Trophoblast cell (in vitro differentiated cells and primary cell): ENCODE measurements at regions not wholly inside any gene's neighbourhood (a gene's known extent, or its start where the extent isn't known, plus 50 kb on each side); places are given as distances from the start of the nearest gene placed in this dataset.

Experiments
- DNase-seq, 2 donors: peaks; one replicate each; pipeline ENCODE4 v3.0.0-alpha.2; 2016
- H2AFZ ChIP-seq: 2 replicates; pipeline ENCODE4 v1.6.1; 2013; ENCODE audit warnings: low read length, moderate library complexity, mild to moderate bottlenecking; ENCODE audit not compliant: insufficient read depth, poor library complexity
- H2AK5ac ChIP-seq: 2 replicates; pipeline ENCODE4 v1.6.1; 2013; ENCODE audit warnings: mild to moderate bottlenecking, low read length
- H2BK120ac ChIP-seq: 2 replicates; pipeline ENCODE4 v1.6.1; 2013; ENCODE audit warnings: low read length, mild to moderate bottlenecking, moderate library complexity; ENCODE audit not compliant: insufficient read depth, poor library complexity
- H2BK12ac ChIP-seq: 2 replicates; pipeline ENCODE4 v1.6.1; 2013; ENCODE audit warnings: mild to moderate bottlenecking, low read length, moderate library complexity
- H2BK5ac ChIP-seq: 2 replicates; pipeline ENCODE4 v1.6.1; 2013; ENCODE audit warnings: low read length, low read depth, moderate library complexity, mild to moderate bottlenecking; ENCODE audit not compliant: poor library complexity
- H3K14ac ChIP-seq: 2 replicates; pipeline ENCODE4 v1.6.1; 2013; ENCODE audit warnings: mild to moderate bottlenecking, low read length
- H3K18ac ChIP-seq: 2 replicates; pipeline ENCODE4 v1.6.1; 2013; ENCODE audit warnings: mild to moderate bottlenecking, low read length
- H3K23ac ChIP-seq: 2 replicates; pipeline ENCODE4 v1.6.1; 2013; ENCODE audit warnings: low read length
- H3K27ac ChIP-seq: 2 replicates; pipeline ENCODE4 v1.5.1; 2013; ENCODE audit warnings: low read depth, mild to moderate bottlenecking, inconsistent platforms, low read length, moderate library complexity
- H3K27me3 ChIP-seq: 2 replicates; pipeline ENCODE4 v1.6.1; 2013; ENCODE audit warnings: inconsistent platforms, mild to moderate bottlenecking, low read length, moderate library complexity; ENCODE audit not compliant: insufficient read depth
- H3K36me3 ChIP-seq, 2 experiments: 1 replicate in 1 of 2; 2 replicates in 1 of 2; pipeline ENCODE4 v1.6.1; 2013; ENCODE audit warnings: low read length in 2 of 2, mild to moderate bottlenecking in 2 of 2, moderate library complexity in 1 of 2; ENCODE audit not compliant: insufficient read depth in 2 of 2, control insufficient read depth in 1 of 2
- H3K4ac ChIP-seq: 2 replicates; pipeline ENCODE4 v1.6.1; 2013; ENCODE audit warnings: low read depth, mild to moderate bottlenecking, low read length, moderate library complexity
- H3K4me1 ChIP-seq, 2 experiments: 1 replicate in 1 of 2; 2 replicates in 1 of 2; pipeline ENCODE4 v1.6.1; 2013; ENCODE audit warnings: low read length in 2 of 2, mild to moderate bottlenecking in 2 of 2, moderate library complexity in 1 of 2; ENCODE audit not compliant: insufficient read depth in 2 of 2, control insufficient read depth in 1 of 2
- H3K4me2 ChIP-seq: 2 replicates; pipeline ENCODE4 v1.6.1; 2013; ENCODE audit warnings: inconsistent platforms, mild to moderate bottlenecking, low read length, moderate library complexity
- H3K4me3 ChIP-seq: 2 replicates; pipeline ENCODE4 v1.5.1; 2013; ENCODE audit warnings: mild to moderate bottlenecking, low read depth, low read length, inconsistent platforms
- H3K79me1 ChIP-seq: one replicate; pipeline ENCODE4 v1.6.1; 2013; ENCODE audit warnings: low read length
- H3K79me2 ChIP-seq: 2 replicates; pipeline ENCODE4 v1.6.1; 2013; ENCODE audit warnings: low read length, mild to moderate bottlenecking; ENCODE audit not compliant: control insufficient read depth, insufficient read depth, poor library complexity
- H3K9ac ChIP-seq: 2 replicates; pipeline ENCODE4 v1.6.1; 2013; ENCODE audit warnings: mild to moderate bottlenecking, low read length
- H3K9me3 ChIP-seq: 2 replicates; pipeline ENCODE4 v1.6.1; 2013; ENCODE audit warnings: low read depth, mild to moderate bottlenecking, control low read depth, inconsistent platforms, low read length; ENCODE audit not compliant: insufficient read depth
- H4K12ac ChIP-seq: 2 replicates; pipeline ENCODE4 v1.6.1; 2013; ENCODE audit warnings: low read depth, mild to moderate bottlenecking, low read length, moderate library complexity
- H4K8ac ChIP-seq: 2 replicates; pipeline ENCODE4 v1.6.1; 2013; ENCODE audit warnings: low read depth, mild to moderate bottlenecking, low read length, moderate library complexity
- H4K91ac ChIP-seq: one replicate; pipeline ENCODE4 v1.6.1; 2013; ENCODE audit warnings: low read depth, mild to moderate bottlenecking, low read length, moderate library complexity
- WGBS: extraction: QIAGEN DNeasy Blood & Tissue Kit; methylation state at CpG from one replicate; pipeline ENCODE4 v1.1.7; 2013; ENCODE audit warnings: missing lambda C conversion rate; ENCODE audit not compliant: insufficient read length, insufficient coverage; ENCODE audit errors: extremely low coverage; 5-methylcytosine and 5-hydroxymethylcytosine counted together

DNA sequence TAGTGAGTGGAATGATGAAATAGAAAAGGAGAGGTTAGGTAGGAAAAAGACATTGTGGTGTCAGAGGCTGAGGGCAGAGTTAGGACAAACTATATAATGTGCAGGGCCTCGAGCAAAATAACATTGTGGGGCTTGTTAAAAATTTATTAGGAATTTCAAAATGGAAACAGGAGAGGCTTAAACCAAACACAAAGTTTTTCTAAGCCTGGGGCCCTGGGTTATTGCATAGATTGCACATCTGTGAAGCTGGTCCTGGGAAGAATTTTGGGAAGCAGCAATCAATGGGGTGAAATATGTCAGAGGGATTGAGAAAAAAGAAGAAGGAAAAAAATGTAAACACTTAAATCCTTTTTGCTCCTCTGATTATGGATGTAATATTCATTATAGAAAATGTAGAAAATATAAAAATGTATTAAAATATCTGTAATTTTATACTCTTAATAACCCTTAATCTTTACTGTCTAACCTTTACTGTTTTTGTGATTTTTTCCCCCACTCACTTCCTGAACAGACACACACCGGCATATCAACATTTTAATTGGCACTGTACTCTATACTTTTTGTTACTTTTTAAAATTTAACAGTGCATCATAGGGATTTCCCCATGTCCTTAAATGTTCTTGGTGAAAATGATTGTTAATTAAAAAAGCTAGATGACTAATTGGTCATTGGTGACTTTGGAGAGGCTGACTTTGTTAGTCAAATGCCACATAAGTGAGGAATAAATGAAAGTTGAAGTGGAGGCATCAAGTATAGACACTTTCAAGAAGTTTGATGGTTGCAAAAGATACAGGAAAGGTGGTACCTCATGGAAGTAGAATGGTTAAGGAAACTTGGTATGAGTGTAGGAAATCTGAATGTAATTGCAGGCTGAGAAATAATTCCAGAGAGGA, 183.4 kb downstream of the NFKBIZ start:
- H3K9me3 ChIP-seq, result no peaks in the 10 kb centered on the region
- no peak overlapping the region for H2BK12ac ChIP-seq
- WGBS, result no CpG with 5 or more reads among the region's 2 CpGs
- H4K12ac ChIP-seq, result no peak overlapping the region
- no peak overlapping the region for H3K27ac ChIP-seq
- H3K4ac ChIP-seq, result no peak overlapping the region
- no peak overlapping the region for H2BK120ac ChIP-seq
- H3K79me2 ChIP-seq, result no peaks in the 10 kb centered on the region
- no peak overlapping the region for H4K8ac ChIP-seq
- no peaks in the 10 kb centered on the region for H3K79me1 ChIP-seq
- H3K23ac ChIP-seq, result no peak overlapping the region
- H3K27me3 ChIP-seq, result no peaks in the 10 kb centered on the region
- no peak overlapping the region for H3K4me2 ChIP-seq
- H2AFZ ChIP-seq, result no peak overlapping the region
- H3K14ac ChIP-seq, result no peak overlapping the region
- no peak for DNase-seq
- no peak overlapping the region for H3K4me3 ChIP-seq
- no peaks in the 10 kb centered on the region for H3K36me3 ChIP-seq
- no peak overlapping the region for H3K9ac ChIP-seq
- H3K18ac ChIP-seq, result no peak overlapping the region
- H2BK5ac ChIP-seq, result no peak overlapping the region
- H3K4me1 ChIP-seq, result no peaks in the 10 kb centered on the region
- no peak overlapping the region for H2AK5ac ChIP-seq
- no peak overlapping the region for H4K91ac ChIP-seq

DNA sequence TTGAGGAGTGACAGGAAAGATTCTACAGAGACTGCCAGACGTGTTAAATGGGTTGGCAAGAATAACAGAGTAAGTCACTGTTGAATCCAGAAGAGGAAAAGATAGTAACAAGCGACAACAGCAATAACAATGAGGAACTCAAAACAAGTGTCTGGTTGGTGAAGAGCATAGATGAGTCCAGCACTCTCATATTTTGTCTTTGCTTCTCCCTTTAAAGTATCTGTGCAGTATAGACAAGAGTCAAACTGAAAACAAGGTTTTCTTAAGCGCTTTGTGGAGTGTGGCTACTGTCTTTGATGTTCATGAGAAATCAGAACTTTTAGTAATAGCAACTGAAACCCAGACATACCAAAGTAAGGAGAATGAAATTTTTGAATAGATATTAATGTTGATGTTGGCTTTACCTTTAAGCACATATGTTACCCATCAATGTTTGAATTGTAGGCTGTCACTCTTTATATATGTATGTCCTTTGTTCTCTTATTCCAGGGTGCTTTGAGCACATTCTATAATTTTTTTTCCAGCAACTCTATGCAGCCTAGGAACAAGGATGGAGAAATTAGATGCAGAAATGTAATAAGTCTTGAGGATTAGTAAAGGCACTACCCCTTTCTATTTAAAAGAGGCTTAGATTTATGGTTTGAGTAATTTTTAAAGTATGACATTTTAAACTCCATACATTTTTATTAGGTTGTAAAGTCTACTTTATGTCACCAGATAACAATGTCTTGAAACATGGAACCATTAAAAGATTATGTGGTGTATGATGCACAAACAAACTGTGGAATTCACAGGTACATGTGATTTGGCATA, 185.5 kb downstream of the NFKBIZ start:
- no peak overlapping the region for H2BK120ac ChIP-seq
- no peak overlapping the region for H3K4me2 ChIP-seq
- H3K9ac ChIP-seq, result no peak overlapping the region
- no peak overlapping the region for H3K4me3 ChIP-seq
- no peak overlapping the region for H3K18ac ChIP-seq
- no peak overlapping the region for H2AFZ ChIP-seq
- no peak overlapping the region for H3K27ac ChIP-seq
- no peak overlapping the region for H3K4ac ChIP-seq
- no peaks in the 10 kb centered on the region for H3K79me1 ChIP-seq
- H2BK5ac ChIP-seq, result no peak overlapping the region
- H4K12ac ChIP-seq, result no peak overlapping the region
- H4K8ac ChIP-seq, result no peak overlapping the region
- no peak overlapping the region for H3K23ac ChIP-seq
- no CpG with 5 or more reads among the region's 3 CpGs for WGBS
- H4K91ac ChIP-seq, result no peak overlapping the region
- DNase-seq, result no peak
- no peak overlapping the region for H3K14ac ChIP-seq
- no peak overlapping the region for H2AK5ac ChIP-seq
- H3K36me3 ChIP-seq, result no peaks in the 10 kb centered on the region
- no peaks in the 10 kb centered on the region for H3K79me2 ChIP-seq
- no peak overlapping the region for H2BK12ac ChIP-seq
- H3K9me3 ChIP-seq, result no peaks in the 10 kb centered on the region
- no peaks in the 10 kb centered on the region for H3K27me3 ChIP-seq
- H3K4me1 ChIP-seq, result no peaks in the 10 kb centered on the region

DNA sequence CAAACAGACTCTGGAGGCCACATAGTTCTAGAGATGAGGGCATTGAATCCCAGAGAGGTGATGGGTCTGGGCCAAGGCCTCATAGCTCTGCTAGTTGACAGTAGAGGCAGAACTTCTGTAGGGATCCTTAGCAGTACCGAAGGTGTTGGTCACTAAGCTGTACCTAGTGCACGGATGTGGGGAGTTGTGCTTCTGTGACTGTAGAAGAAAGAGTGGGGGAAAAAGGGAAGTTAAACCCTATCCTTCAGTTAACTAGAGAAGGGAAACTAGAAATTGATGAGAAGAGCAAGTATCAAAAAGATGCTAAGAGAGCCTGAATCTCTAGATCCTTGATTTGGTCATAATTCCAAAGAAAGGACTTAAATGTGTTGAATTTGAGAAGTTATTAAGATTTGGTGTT, 186.7 kb downstream of the NFKBIZ start:
- no peak overlapping the region for H3K4me2 ChIP-seq
- no CpG with 5 or more reads among the region's 2 CpGs for WGBS
- H2AK5ac ChIP-seq, result no peak overlapping the region
- H2BK5ac ChIP-seq, result no peak overlapping the region
- no peak overlapping the region for H4K12ac ChIP-seq
- no peak overlapping the region for H2BK120ac ChIP-seq
- H3K4me1 ChIP-seq, result no peaks in the 10 kb centered on the region
- H3K18ac ChIP-seq, result no peak overlapping the region
- H3K79me1 ChIP-seq, result no peaks in the 10 kb centered on the region
- no peaks in the 10 kb centered on the region for H3K79me2 ChIP-seq
- no peak for DNase-seq
- no peaks in the 10 kb centered on the region for H3K36me3 ChIP-seq
- no peak overlapping the region for H2AFZ ChIP-seq
- no peak overlapping the region for H3K4me3 ChIP-seq
- no peak overlapping the region for H2BK12ac ChIP-seq
- no peak overlapping the region for H3K14ac ChIP-seq
- no peak overlapping the region for H3K4ac ChIP-seq
- H3K9me3 ChIP-seq, result peaks cover 2% of the 10 kb centered on the region
- no peak overlapping the region for H3K9ac ChIP-seq
- no peak overlapping the region for H4K8ac ChIP-seq
- no peaks in the 10 kb centered on the region for H3K27me3 ChIP-seq
- no peak overlapping the region for H3K27ac ChIP-seq
- no peak overlapping the region for H4K91ac ChIP-seq
- no peak overlapping the region for H3K23ac ChIP-seq

DNA sequence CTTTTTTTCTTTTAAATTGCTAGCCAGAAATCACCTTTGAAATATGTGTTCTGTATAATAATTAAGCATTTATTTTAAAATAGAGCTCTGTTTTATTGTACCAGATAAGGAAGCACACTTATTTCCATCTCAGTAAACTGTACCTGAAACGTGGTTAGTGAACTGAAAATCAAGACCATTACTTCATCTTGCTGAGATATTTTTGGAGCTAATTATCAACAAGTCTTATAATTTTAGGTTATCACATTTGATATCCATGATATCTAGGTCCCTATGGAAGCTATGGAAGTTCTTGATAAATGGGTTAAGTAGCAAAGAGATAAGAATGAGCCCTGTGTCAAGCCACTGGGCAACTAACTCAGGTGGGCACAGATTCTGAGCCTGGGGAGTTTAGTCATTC, 187.2 kb downstream of the NFKBIZ start:
- no peak overlapping the region for H3K18ac ChIP-seq
- no peak overlapping the region for H3K9ac ChIP-seq
- WGBS, result no CpG with 5 or more reads among the region's 1 CpG
- no peaks in the 10 kb centered on the region for H3K36me3 ChIP-seq
- H2BK5ac ChIP-seq, result no peak overlapping the region
- no peaks in the 10 kb centered on the region for H3K79me1 ChIP-seq
- H2BK120ac ChIP-seq, result no peak overlapping the region
- no peak overlapping the region for H4K91ac ChIP-seq
- no peak overlapping the region for H3K4me3 ChIP-seq
- H4K12ac ChIP-seq, result no peak overlapping the region
- H4K8ac ChIP-seq, result no peak overlapping the region
- H3K27ac ChIP-seq, result no peak overlapping the region
- H2AK5ac ChIP-seq, result no peak overlapping the region
- H2BK12ac ChIP-seq, result no peak overlapping the region
- H3K4me2 ChIP-seq, result no peak overlapping the region
- H3K27me3 ChIP-seq, result no peaks in the 10 kb centered on the region
- H3K9me3 ChIP-seq, result peaks cover 2% of the 10 kb centered on the region
- H2AFZ ChIP-seq, result no peak overlapping the region
- no peak overlapping the region for H3K23ac ChIP-seq
- DNase-seq, result no peak
- H3K4ac ChIP-seq, result no peak overlapping the region
- H3K14ac ChIP-seq, result no peak overlapping the region
- H3K4me1 ChIP-seq, result no peaks in the 10 kb centered on the region
- H3K79me2 ChIP-seq, result no peaks in the 10 kb centered on the region
